SHP77 (cell line): ENCODE measurements at regions not wholly inside any gene's neighbourhood (a gene's known extent, or its start where the extent isn't known, plus 50 kb on each side); places are given as distances from the start of the nearest gene placed in this dataset.
A peak's percentile ranks its signal among the peaks of the same experiment; 100 is the strongest.

Source experiments
- DNase-seq, 2 experiments: peaks; one replicate each; lab custom pipeline; 2025; lab: John Stamatoyannopoulos, UW

GRCh38 chr1:230515451-230516145 lies 89.5 kb upstream of the PGBD5 start:
- peak in 1 of 2 experiments; percentile 10 for DNase-seq

- DNase-seq: no peak
Observed at GRCh38 chr1:230510496-230510895, 84.4 kb upstream of the PGBD5 start.

- DNase-seq: no peak
Observed at GRCh38 chr1:230509281-230509977, 83.3 kb upstream of the PGBD5 start.

- DNase-seq: peak in 1 of 2 experiments; percentile 12
Observed at GRCh38 chr1:230507666-230508402, 81.7 kb upstream of the PGBD5 start.

GRCh38 chr1:230507236-230507635 lies 81.1 kb upstream of the PGBD5 start:
- no peak for DNase-seq

GRCh38 chr1:230506451-230506850 lies 80.3 kb upstream of the PGBD5 start:
- no peak for DNase-seq

- no peak for DNase-seq
Observed at GRCh38 chr1:230504310-230504709, 78.2 kb upstream of the PGBD5 start.

- no peak for DNase-seq
Observed at GRCh38 chr1:230503726-230504125, 77.6 kb upstream of the PGBD5 start.

GRCh38 chr1:230502996-230503395 lies 76.9 kb upstream of the PGBD5 start:
- DNase-seq: no peak

GRCh38 chr1:230502306-230502705 lies 76.2 kb upstream of the PGBD5 start:
- peak in 1 of 2 experiments; percentile 24 for DNase-seq

- DNase-seq: no peak
Observed at GRCh38 chr1:230501849-230502248, 75.7 kb upstream of the PGBD5 start.

- DNase-seq: no peak
Observed at GRCh38 chr1:230501242-230501641, 75.1 kb upstream of the PGBD5 start.

- DNase-seq: no peak
Observed at GRCh38 chr1:230500063-230500462, 73.9 kb upstream of the PGBD5 start.

- no peak for DNase-seq
Observed at GRCh38 chr1:230499496-230499895, 73.4 kb upstream of the PGBD5 start.

- peak in 1 of 2 experiments; percentile 7 for DNase-seq
Observed at GRCh38 chr1:230498704-230499103, 72.6 kb upstream of the PGBD5 start.

GRCh38 chr1:230496451-230496850 lies 70.3 kb upstream of the PGBD5 start:
- no peak for DNase-seq

- no peak for DNase-seq
Observed at GRCh38 chr1:230495891-230496385, 69.8 kb upstream of the PGBD5 start.

- no peak for DNase-seq
Observed at GRCh38 chr1:230495076-230495475, 68.9 kb upstream of the PGBD5 start.

GRCh38 chr1:230494514-230494913 lies 68.4 kb upstream of the PGBD5 start:
- DNase-seq: no peak

- DNase-seq: no peak
Observed at GRCh38 chr1:230494026-230494425, 67.9 kb upstream of the PGBD5 start.

- DNase-seq: no peak
Observed at GRCh38 chr1:230493264-230493663, 67.1 kb upstream of the PGBD5 start.

- DNase-seq: no peak
Observed at GRCh38 chr1:230490436-230490835, 64.3 kb upstream of the PGBD5 start.
